Panc1 (cell line): ENCODE measurements at regions not wholly inside any gene's neighbourhood (a gene's known extent, or its start where the extent isn't known, plus 50 kb on each side); places are given as distances from the start of the nearest gene placed in this dataset.

Source experiments
- ATAC-seq: fragments of 200-7000 bp; cut with Tn5 transposase; 2 replicates; pipeline ENCODE4 v1.9.1; 2020; ENCODE audit warnings: mild to moderate bottlenecking, moderate library complexity
- BruUV-seq: library from RNA; stranded (reverse); fragments of 400-500 nt; replicated peaks from 2 replicates; lab custom pipeline; 2021; lab: Mats Ljungman, UMichigan
- CTCF ChIA-PET: fragments of 300-600 bp; sonication (Branson Sonifier 250); formaldehyde crosslinking; loops from one replicate; lab custom pipeline; 2022; ENCODE audit warnings: antibody characterized with exemption; lab: Charles Lee
- POLR2A ChIA-PET: fragments of 300-600 bp; sonication (Branson Sonifier 250); formaldehyde crosslinking; loops from one replicate; lab custom pipeline; 2022; ENCODE audit warnings: antibody characterized with exemption; lab: Charles Lee
- DNase-seq: peaks from one replicate; pipeline ENCODE4 v3.0.0-alpha.2; 2010; ENCODE audit warnings: low read depth, low spot score
- H3K27ac ChIP-seq: 2 replicates; pipeline ENCODE4 v1.5.1; 2011; ENCODE audit warnings: mild to moderate bottlenecking, low read length, inconsistent platforms
- H3K27me3 ChIP-seq: fragments of 200-500 bp; sonication (Bioruptor generic); 2 replicates; pipeline ENCODE4 v1.6.0; 2014; ENCODE audit warnings: low read length, inconsistent platforms; ENCODE audit not compliant: control insufficient read depth, insufficient read depth
- H3K36me3 ChIP-seq: fragments of 200-500 bp; sonication (Bioruptor generic); 2 replicates; pipeline ENCODE4 v1.5.1; 2014; ENCODE audit warnings: inconsistent platforms, mild to moderate bottlenecking, low read length, moderate library complexity; ENCODE audit not compliant: control insufficient read depth, insufficient read depth
- H3K4me1 ChIP-seq: 2 replicates; pipeline ENCODE4 v1.5.1; 2011; ENCODE audit warnings: inconsistent platforms, mild to moderate bottlenecking, low read length, moderate library complexity; ENCODE audit not compliant: control insufficient read depth, insufficient read depth
- H3K4me3 ChIP-seq, 2 experiments: 2 replicates each; pipeline ENCODE4 v1.5.1; 2011 to 2012; ENCODE audit warnings: low read depth in 2 of 2, low read length in 2 of 2, mild to moderate bottlenecking in 2 of 2, inconsistent platforms in 1 of 2, moderate library complexity in 1 of 2
- H3K9me3 ChIP-seq: fragments of 200-500 bp; sonication (Bioruptor generic); 2 replicates; pipeline ENCODE4 v1.5.1; 2014; ENCODE audit warnings: low read depth, mild to moderate bottlenecking, inconsistent platforms, low read length, moderate library complexity; ENCODE audit not compliant: control insufficient read depth, insufficient read depth
- CTCF ChIP-seq: fragments of 450-650 bp; IDR thresholded peaks from 2 replicates; pipeline ENCODE4 v1.5.1; 2017; ENCODE audit warnings: mild to moderate bottlenecking
- POLR2AphosphoS5 ChIP-seq: IDR thresholded peaks from 2 replicates; pipeline ENCODE4 v1.6.1; 2012; ENCODE audit warnings: mild to moderate bottlenecking, low read depth, low read length, moderate library complexity
- REST ChIP-seq, 2 experiments: IDR thresholded peaks; 2 replicates each; pipeline ENCODE4 v1.6.1; 2011 to 2012; ENCODE audit warnings: low read depth in 2 of 2, control low read depth in 1 of 2, low read length in 1 of 2, mild to moderate bottlenecking in 1 of 2, moderate library complexity in 1 of 2; ENCODE audit not compliant: insufficient read depth in 1 of 2
- SIN3A ChIP-seq: IDR thresholded peaks from 2 replicates; pipeline ENCODE4 v1.6.1; 2012; ENCODE audit warnings: low read depth, mild to moderate bottlenecking, low read length, moderate library complexity, borderline replicate concordance; ENCODE audit not compliant: insufficient read depth
- TCF7L2 ChIP-seq: IDR thresholded peaks from 2 replicates; pipeline ENCODE4 v1.6.1; 2011; ENCODE audit warnings: mild to moderate bottlenecking, low read depth, low read length, inconsistent platforms
- in situ Hi-C: cut with HindIII; loops from 2 replicates; pipeline ENCODE4 v1.10.0; 2016; ENCODE audit warnings: low sequenced_read_pairs, low pct_unique_long_range_greater_than_20kb
- intact Hi-C: fragments of 100-400 bp; cut with micrococcal nuclease; formaldehyde crosslinking; loops from one replicate; pipeline ENCODE4 v1.10.0; 2022; ENCODE audit not compliant: unreplicated experiment

DNA sequence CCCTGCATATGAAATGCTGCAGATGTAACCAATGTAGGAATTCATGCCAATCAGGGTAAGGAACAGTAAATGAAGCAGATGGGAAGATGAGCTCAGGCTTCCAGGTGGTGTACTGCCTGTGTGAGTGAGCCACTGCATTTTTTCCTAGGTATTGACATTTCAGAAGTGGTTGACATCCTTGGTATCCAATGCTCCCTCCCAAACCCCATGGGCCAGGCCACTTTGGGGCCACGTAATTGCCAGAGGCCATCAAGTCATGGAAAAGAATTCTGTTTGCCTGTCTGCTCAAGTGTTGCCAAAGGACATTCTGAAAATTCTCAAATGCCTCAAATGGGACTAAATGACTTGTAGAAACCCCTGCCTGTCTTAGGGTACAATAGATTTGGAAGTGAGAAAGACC lies 384.6 kb downstream of the GATA3 start:
- ATAC-seq (no peak), DNase-seq (no peak)
- ChIA-PET CTCF (no interaction called here), POLR2A (no interaction called here)
- TF ChIP-seq REST (IDR thresholded peaks at IDR 0.05; ENCODE audit: insufficient read depth in 1 of 2, low read depth in 2 of 2, low read length in 1 of 2): no peak
- Histone ChIP-seq H3K4me1 (no peaks in the 10 kb centered on the region), H3K27ac (no peak overlapping the region), H3K4me3 (no peak overlapping the region), H3K27me3 (no peaks in the 10 kb centered on the region), H3K36me3 (no peaks in the 10 kb centered on the region), H3K9me3 (no peaks in the 10 kb centered on the region)
- in situ Hi-C loops (no loop called here), intact Hi-C loops (no loop called here)
- BruUV-seq: no TSS peak

GRCh38 chr10:8444630-8445029 lies 390.1 kb downstream of the GATA3 start:
- no peak for DNase-seq

DNA sequence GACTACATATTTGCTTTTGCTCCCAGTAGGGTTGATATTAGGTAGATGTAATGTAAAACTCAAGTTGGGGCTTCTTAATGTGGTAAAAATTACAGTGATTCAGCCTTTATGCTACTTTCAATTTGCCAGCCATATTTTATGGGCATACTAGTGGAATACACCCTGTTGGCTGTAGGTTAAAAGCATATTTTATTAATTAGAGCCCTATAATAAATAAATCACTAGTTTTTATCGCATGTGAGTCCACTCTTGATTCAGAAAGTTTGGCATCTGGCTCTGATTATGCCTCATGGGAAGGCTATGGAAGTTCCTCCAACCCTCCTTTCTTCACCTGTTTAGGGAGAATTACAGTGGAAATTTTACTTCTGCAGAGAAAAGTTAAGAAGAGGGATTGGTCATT lies 390.9 kb downstream of the GATA3 start:
- Histone ChIP-seq H3K9me3 (no peaks in the 10 kb centered on the region), H3K4me3 (no peak overlapping the region), H3K36me3 (no peaks in the 10 kb centered on the region), H3K27me3 (no peaks in the 10 kb centered on the region), H3K27ac (no peak overlapping the region), H3K4me1 (no peaks in the 10 kb centered on the region)
- ATAC-seq (no peak), DNase-seq (no peak)
- ChIA-PET CTCF (no interaction called here), POLR2A (no interaction called here)
- TF ChIP-seq SIN3A (no peak), CTCF (no peak), TCF7L2 (no peak), REST (IDR thresholded peaks at IDR 0.05; ENCODE audit: insufficient read depth in 1 of 2, low read depth in 2 of 2, low read length in 1 of 2) (no peak), POLR2AphosphoS5 (no peak)
- no TSS peak for BruUV-seq
- in situ Hi-C loops: no loop called here
- intact Hi-C loops: no loop called here

More at GRCh38 chr10:8444630-8445029, 390.1 kb downstream of the GATA3 start:
- Histone ChIP-seq H3K9me3 (no peaks in the 10 kb centered on the region), H3K4me1 (no peaks in the 10 kb centered on the region), H3K27ac (no peak overlapping the region), H3K4me3 (no peak overlapping the region), H3K27me3 (no peaks in the 10 kb centered on the region), H3K36me3 (no peaks in the 10 kb centered on the region)
- ATAC-seq: no peak
- intact Hi-C loops: no loop called here
- TF ChIP-seq SIN3A: no peak
- in situ Hi-C loops: no loop called here
- BruUV-seq: no TSS peak
- CTCF ChIA-PET: no interaction called here
- POLR2A ChIA-PET: no interaction called here
